Naive thymus-derived CD4-positive, alpha-beta T cell (primary cell): ENCODE measurements at regions not wholly inside any gene's neighbourhood (a gene's known extent, or its start where the extent isn't known, plus 50 kb on each side); places are given as distances from the start of the nearest gene placed in this dataset.

ENCODE experiments used
- ATAC-seq: fragments of 150-1000 bp; cut with Tn5 transposase; 2 replicates; pipeline ENCODE4 v1.10.0; 2021; ENCODE audit warnings: mild to moderate bottlenecking, moderate library complexity
- CTCF ChIA-PET: fragments of 350-600 bp; sonication (Branson Sonifier 250); formaldehyde crosslinking; loops from one replicate; lab custom pipeline; 2021; ENCODE audit warnings: antibody characterized with exemption; lab: Charles Lee
- POLR2A ChIA-PET: fragments of 350-600 bp; sonication (Branson Sonifier 250); formaldehyde crosslinking; loops from one replicate; lab custom pipeline; 2021; ENCODE audit warnings: antibody characterized with exemption, inconsistent platforms; lab: Charles Lee
- DNase-seq, 9 donors: peaks; one replicate each; pipeline versions ENCODE4 v3.0.0 to v3.0.0-alpha.2; 2020 to 2022; ENCODE audit warnings: mixed read lengths in 1 of 9
- H3K27ac ChIP-seq: one replicate; pipeline ENCODE4 v1.7.0; 2013; ENCODE audit warnings: mild to moderate bottlenecking, low read depth, low read length, moderate library complexity
- H3K27me3 ChIP-seq, 2 donors: one replicate each; pipeline ENCODE4 v1.7.0; 2013; ENCODE audit warnings: low read length in 2 of 2, mild to moderate bottlenecking in 2 of 2, moderate library complexity in 2 of 2; ENCODE audit not compliant: control insufficient read depth in 2 of 2, insufficient read depth in 2 of 2
- H3K36me3 ChIP-seq, 3 experiments: 1 replicate in 2 of 3; 2 replicates in 1 of 3; pipeline ENCODE4 v1.7.0; 2013; ENCODE audit warnings: low read length in 3 of 3, mild to moderate bottlenecking in 3 of 3, moderate library complexity in 1 of 3; ENCODE audit not compliant: insufficient read depth in 3 of 3, control insufficient read depth in 2 of 3
- H3K4me1 ChIP-seq, 2 donors: one replicate each; pipeline ENCODE4 v1.7.0; 2013; ENCODE audit warnings: low read length in 2 of 2, mild to moderate bottlenecking in 2 of 2, moderate library complexity in 1 of 2; ENCODE audit not compliant: control insufficient read depth in 2 of 2, insufficient read depth in 2 of 2
- H3K4me3 ChIP-seq: 2 replicates; pipeline ENCODE4 v1.7.0; 2013; ENCODE audit warnings: mild to moderate bottlenecking, low read length
- H3K9me3 ChIP-seq, 3 experiments: 1 replicate in 2 of 3; 2 replicates in 1 of 3; pipeline ENCODE4 v1.7.0; 2013; ENCODE audit warnings: low read length in 3 of 3; ENCODE audit not compliant: control insufficient read depth in 2 of 3
- H3K27ac Mint-ChIP-seq, 9 donors: one replicate each; pipeline ENCODE4 v1.8.0; 2020 to 2022; ENCODE audit warnings: mixed read lengths in 9 of 9, mild to moderate bottlenecking in 8 of 9, moderate library complexity in 5 of 9, inconsistent platforms in 2 of 9
- H3K27me3 Mint-ChIP-seq, 5 donors: one replicate each; pipeline ENCODE4 v1.8.0; 2021 to 2022; ENCODE audit warnings: mixed read lengths in 5 of 5, mild to moderate bottlenecking in 1 of 5
- H3K36me3 Mint-ChIP-seq, 5 donors: one replicate each; pipeline ENCODE4 v1.8.0; 2020 to 2022; ENCODE audit warnings: mixed read lengths in 5 of 5, mild to moderate bottlenecking in 3 of 5, inconsistent platforms in 1 of 5
- H3K4me1 Mint-ChIP-seq, 7 donors: one replicate each; pipeline ENCODE4 v1.8.0; 2020 to 2022; ENCODE audit warnings: mixed read lengths in 7 of 7, mild to moderate bottlenecking in 3 of 7, inconsistent platforms in 1 of 7
- H3K4me3 Mint-ChIP-seq, 10 donors: one replicate each; pipeline ENCODE4 v1.8.0; 2020 to 2022; ENCODE audit warnings: mild to moderate bottlenecking in 10 of 10, mixed read lengths in 10 of 10, moderate library complexity in 6 of 10, inconsistent platforms in 2 of 10
- H3K9me3 Mint-ChIP-seq, 11 donors: one replicate each; pipeline ENCODE4 v1.8.0; 2020 to 2022; ENCODE audit warnings: mixed read lengths in 11 of 11, mild to moderate bottlenecking in 4 of 11, inconsistent platforms in 1 of 11, moderate library complexity in 1 of 11
- intact Hi-C, 2 donors: fragments of 100-400 bp; cut with micrococcal nuclease; formaldehyde crosslinking; loops; one replicate each; pipeline ENCODE4 v1.15.1; 2023

DNA sequence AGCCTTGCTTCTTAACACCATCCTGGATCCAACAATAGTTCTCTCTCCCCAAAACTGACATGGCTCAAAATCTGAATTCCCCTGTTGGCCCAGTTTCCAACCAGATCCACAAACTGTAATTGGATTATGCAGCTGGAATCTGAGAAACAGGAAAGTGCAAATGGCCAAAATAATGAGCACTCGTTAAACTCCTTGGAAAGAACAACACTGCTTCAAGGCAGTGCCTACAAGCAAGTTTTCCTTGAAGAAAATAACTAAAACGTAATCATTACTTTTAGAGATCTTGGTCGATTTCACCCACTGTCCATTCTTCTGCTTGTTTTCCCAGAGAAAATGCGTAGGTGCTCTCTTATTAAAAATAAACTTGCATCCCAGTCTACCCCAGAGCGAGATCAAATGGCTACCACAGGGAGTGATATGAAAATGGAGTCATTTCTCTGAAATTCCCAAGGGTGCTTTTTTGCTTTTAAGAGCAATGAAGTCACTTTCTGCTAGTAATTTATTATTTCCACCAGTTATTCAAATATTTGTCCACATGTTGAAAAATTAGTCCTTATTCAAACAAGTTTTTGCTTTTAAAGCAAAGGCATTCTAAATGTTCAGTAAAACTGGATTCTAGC, 264.2 kb downstream of the C1D start:
- H3K27me3 ChIP-seq: no peaks in the 10 kb centered on the region
- no peak overlapping the region for H3K27ac ChIP-seq
- Mint-ChIP-seq H3K4me1 (peaks cover 0 to 2% (median 0%) of the 10 kb centered on the region in 7 donors), H3K4me3 (no peak overlapping the region), H3K27ac (no peak overlapping the region), H3K9me3 (peaks cover 0 to 6% (median 2%) of the 10 kb centered on the region in 11 donors), H3K27me3 (peaks cover 0 to 26% (median 12%) of the 10 kb centered on the region in 5 donors), H3K36me3 (no peaks in the 10 kb centered on the region)
- no peaks in the 10 kb centered on the region for H3K36me3 ChIP-seq
- H3K4me1 ChIP-seq: no peaks in the 10 kb centered on the region
- intact Hi-C loops: no loop called here
- POLR2A ChIA-PET: no interaction called here
- ATAC-seq: no peak
- no peak for DNase-seq
- CTCF ChIA-PET: no interaction called here
- no peaks in the 10 kb centered on the region for H3K9me3 ChIP-seq
- H3K4me3 ChIP-seq: no peak overlapping the region

DNA sequence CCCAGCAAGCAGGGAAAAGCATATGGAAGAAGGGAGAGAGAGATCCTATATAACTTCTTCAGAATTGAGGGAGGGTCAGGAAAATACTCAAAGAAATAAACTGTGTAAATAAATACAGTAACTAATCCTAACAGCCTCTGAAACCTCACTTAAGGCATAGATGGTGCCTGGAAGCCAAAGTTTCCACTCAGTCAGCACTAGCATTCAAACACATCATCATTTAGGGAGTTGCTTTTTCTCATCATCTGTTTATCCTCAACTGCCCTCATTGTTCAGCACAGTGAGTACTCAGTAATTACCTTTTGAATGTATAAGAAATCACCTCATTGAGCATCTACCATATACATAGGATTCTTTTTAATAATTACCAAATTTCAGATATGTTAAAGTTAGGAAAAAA, 262.9 kb downstream of the C1D start:
- Histone ChIP-seq H3K36me3 (no peaks in the 10 kb centered on the region), H3K27ac (no peak overlapping the region), H3K27me3 (no peaks in the 10 kb centered on the region), H3K4me3 (no peak overlapping the region), H3K4me1 (no peaks in the 10 kb centered on the region), H3K9me3 (no peaks in the 10 kb centered on the region)
- H3K9me3 Mint-ChIP-seq: peaks cover 0 to 7% (median 3%) of the 10 kb centered on the region in 11 donors
- peaks cover 0 to 26% (median 17%) of the 10 kb centered on the region in 5 donors for H3K27me3 Mint-ChIP-seq
- no peak overlapping the region for H3K27ac Mint-ChIP-seq
- H3K4me3 Mint-ChIP-seq: no peak overlapping the region
- CTCF ChIA-PET: no interaction called here
- ATAC-seq: no peak
- peaks cover 0 to 2% (median 0%) of the 10 kb centered on the region in 7 donors for H3K4me1 Mint-ChIP-seq
- no peaks in the 10 kb centered on the region for H3K36me3 Mint-ChIP-seq
- DNase-seq: no peak
- intact Hi-C loops: no loop called here
- POLR2A ChIA-PET: no interaction called here

DNA sequence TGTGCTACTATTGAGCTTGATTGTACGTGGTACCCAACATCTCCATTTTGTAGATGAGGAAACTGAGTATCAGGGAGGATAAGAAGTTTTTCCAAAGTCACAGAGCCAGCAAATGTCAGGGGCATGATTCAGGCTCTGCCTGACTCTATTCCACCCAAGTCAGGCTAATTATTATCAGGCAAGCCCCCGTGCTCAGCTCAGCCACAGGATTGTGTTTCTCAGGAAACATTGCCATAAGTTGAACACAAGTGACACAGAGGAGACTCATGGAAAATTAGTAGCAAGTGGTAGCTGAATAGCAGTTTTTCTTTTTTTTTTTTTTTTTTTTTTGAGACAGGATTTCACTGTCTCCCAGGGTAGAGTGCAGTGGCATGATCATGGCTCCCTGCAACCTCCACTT, 260.5 kb downstream of the C1D start:
- Mint-ChIP-seq H3K27me3 (peaks cover 0 to 17% (median 8%) of the 10 kb centered on the region in 5 donors), H3K9me3 (peaks cover 0 to 12% (median 4%) of the 10 kb centered on the region in 11 donors), H3K4me1 (no peaks in the 10 kb centered on the region), H3K27ac (no peak overlapping the region), H3K4me3 (no peak overlapping the region), H3K36me3 (no peaks in the 10 kb centered on the region)
- ATAC-seq (no peak), DNase-seq (no peak)
- H3K27ac ChIP-seq: no peak overlapping the region
- POLR2A ChIA-PET: no interaction called here
- no peaks in the 10 kb centered on the region for H3K36me3 ChIP-seq
- intact Hi-C loops: no loop called here
- no peaks in the 10 kb centered on the region for H3K9me3 ChIP-seq
- no peaks in the 10 kb centered on the region for H3K4me1 ChIP-seq
- H3K4me3 ChIP-seq: no peak overlapping the region
- CTCF ChIA-PET: no interaction called here
- no peaks in the 10 kb centered on the region for H3K27me3 ChIP-seq

DNA sequence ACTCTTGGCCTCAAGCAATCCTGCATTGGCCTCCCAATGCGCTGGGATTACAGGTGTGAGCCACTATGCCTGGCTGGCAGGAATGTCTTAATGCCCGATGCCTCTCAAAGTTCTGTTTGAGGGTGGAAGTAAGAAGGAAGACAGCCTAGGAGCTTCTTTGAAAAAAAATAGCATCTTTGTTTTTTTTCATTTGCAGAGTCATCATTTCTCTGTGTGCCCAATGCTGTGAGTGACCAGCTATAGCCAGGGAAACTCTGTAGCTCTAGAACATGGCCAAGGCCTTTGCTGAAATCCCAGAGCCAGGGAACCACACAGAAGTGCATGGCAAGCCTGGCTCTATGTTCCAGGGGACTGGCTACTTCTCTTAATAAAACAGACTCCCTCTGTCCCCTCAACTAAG, 260.0 kb downstream of the C1D start:
- DNase-seq: no peak
- intact Hi-C loops: no loop called here
- no peak overlapping the region for H3K4me3 Mint-ChIP-seq
- Histone ChIP-seq H3K36me3 (no peaks in the 10 kb centered on the region), H3K4me1 (no peaks in the 10 kb centered on the region), H3K27me3 (no peaks in the 10 kb centered on the region), H3K4me3 (no peak overlapping the region), H3K9me3 (no peaks in the 10 kb centered on the region), H3K27ac (no peak overlapping the region)
- peaks cover 0 to 2% (median 0%) of the 10 kb centered on the region in 7 donors for H3K4me1 Mint-ChIP-seq
- ChIA-PET CTCF (no interaction called here), POLR2A (no interaction called here)
- peaks cover 2 to 16% (median 4%) of the 10 kb centered on the region in 11 donors for H3K9me3 Mint-ChIP-seq
- H3K36me3 Mint-ChIP-seq: peaks cover 0 to under 1% (median 0%) of the 10 kb centered on the region in 5 donors
- peaks cover 0 to 17% (median 8%) of the 10 kb centered on the region in 5 donors for H3K27me3 Mint-ChIP-seq
- no peak for ATAC-seq
- H3K27ac Mint-ChIP-seq: no peak overlapping the region

DNA sequence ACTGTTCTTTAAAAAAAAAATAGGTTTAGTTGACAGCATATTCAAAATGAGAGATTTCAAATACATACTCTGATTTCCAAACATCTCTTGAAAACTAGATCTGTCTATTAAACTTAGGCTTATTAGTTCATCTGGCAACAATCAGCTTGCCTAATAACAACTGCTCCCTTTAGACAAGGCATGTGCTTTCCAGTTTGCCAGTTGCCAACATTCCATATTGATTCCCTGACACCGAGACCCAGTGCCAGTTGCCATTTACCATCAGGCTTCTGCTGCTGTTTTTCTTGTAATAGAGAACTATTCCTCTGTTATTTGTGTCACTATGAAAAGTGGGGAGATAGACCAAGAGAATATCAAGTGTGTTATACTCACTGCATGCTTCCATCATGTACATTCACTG, 256.0 kb downstream of the C1D start:
- intact Hi-C loops: no loop called here
- H3K36me3 ChIP-seq: no peaks in the 10 kb centered on the region
- peaks cover 0 to 7% (median 0%) of the 10 kb centered on the region in 5 donors for H3K36me3 Mint-ChIP-seq
- ChIA-PET CTCF (no interaction called here), POLR2A (no interaction called here)
- no peak overlapping the region for H3K27ac ChIP-seq
- no peak overlapping the region for H3K4me3 ChIP-seq
- peaks cover 0 to 20% (median 17%) of the 10 kb centered on the region in 5 donors for H3K27me3 Mint-ChIP-seq
- H3K9me3 ChIP-seq: no peaks in the 10 kb centered on the region
- ATAC-seq (no peak), DNase-seq (no peak)
- no peak overlapping the region for H3K4me3 Mint-ChIP-seq
- H3K4me1 ChIP-seq: no peaks in the 10 kb centered on the region
- H3K27ac Mint-ChIP-seq: no peak overlapping the region
- peaks cover 6 to 43% (median 15%) of the 10 kb centered on the region in 11 donors for H3K9me3 Mint-ChIP-seq
- H3K4me1 Mint-ChIP-seq: peaks cover 0 to 3% (median 0%) of the 10 kb centered on the region in 7 donors
- no peaks in the 10 kb centered on the region for H3K27me3 ChIP-seq

DNA sequence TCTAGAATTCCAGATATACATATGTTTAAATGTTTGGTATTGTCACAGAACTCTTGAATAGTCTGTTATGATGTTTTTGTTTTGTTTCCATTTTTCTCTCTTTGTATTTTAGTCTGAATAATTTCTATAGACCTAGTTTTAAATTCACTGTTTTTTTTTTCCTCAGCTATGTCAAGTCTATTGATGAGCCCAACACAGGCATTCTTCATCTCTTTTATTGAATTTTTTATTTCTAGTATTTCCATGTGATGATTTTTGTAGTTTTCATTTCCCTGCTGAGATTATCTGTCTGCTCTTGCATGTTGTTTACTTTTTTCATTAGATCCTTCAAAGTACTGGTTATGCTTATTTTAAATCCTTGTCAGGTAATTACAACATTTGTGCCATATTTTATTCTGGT, 254.7 kb downstream of the C1D start:
- intact Hi-C loops: no loop called here
- no peaks in the 10 kb centered on the region for H3K27me3 ChIP-seq
- Mint-ChIP-seq H3K27ac (no peak overlapping the region), H3K4me3 (no peak overlapping the region), H3K4me1 (peaks cover 0 to 3% (median 0%) of the 10 kb centered on the region in 7 donors), H3K27me3 (peaks cover 0 to 27% (median 18%) of the 10 kb centered on the region in 5 donors), H3K36me3 (peaks cover 0 to 7% (median 0%) of the 10 kb centered on the region in 5 donors), H3K9me3 (peaks cover 7 to 49% (median 15%) of the 10 kb centered on the region in 11 donors)
- H3K4me1 ChIP-seq: no peaks in the 10 kb centered on the region
- DNase-seq: no peak
- POLR2A ChIA-PET: no interaction called here
- CTCF ChIA-PET: no interaction called here
- H3K4me3 ChIP-seq: no peak overlapping the region
- H3K36me3 ChIP-seq: no peaks in the 10 kb centered on the region
- no peak overlapping the region for H3K27ac ChIP-seq
- H3K9me3 ChIP-seq: no peaks in the 10 kb centered on the region
- no peak for ATAC-seq

DNA sequence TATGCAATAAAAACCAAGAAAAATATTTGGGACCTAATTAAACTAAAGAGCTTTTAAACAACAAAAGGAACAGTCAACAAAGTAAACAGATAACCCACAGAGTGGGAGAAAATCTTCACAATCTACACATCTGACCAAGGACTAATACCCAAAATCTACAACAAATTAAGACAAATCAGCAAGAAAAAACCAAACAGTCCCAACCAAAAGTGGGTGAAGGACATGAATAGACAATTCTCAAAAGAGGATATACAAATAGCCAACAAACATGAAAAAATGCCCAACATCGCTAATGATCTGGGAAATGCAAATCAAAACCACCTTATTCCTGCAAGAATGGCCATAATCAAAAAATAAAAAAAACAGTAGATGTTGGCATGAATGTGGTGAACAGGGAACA, 250.1 kb downstream of the C1D start:
- Mint-ChIP-seq H3K9me3 (peaks cover 5 to 34% (median 15%) of the 10 kb centered on the region in 11 donors), H3K27me3 (peaks cover 0 to 32% (median 17%) of the 10 kb centered on the region in 5 donors), H3K4me3 (no peak overlapping the region), H3K36me3 (peaks cover 0 to 7% (median 0%) of the 10 kb centered on the region in 5 donors), H3K27ac (no peak overlapping the region), H3K4me1 (peaks cover 0 to 3% (median 0%) of the 10 kb centered on the region in 7 donors)
- intact Hi-C loops: no loop called here
- DNase-seq (no peak), ATAC-seq (no peak)
- H3K4me1 ChIP-seq: no peaks in the 10 kb centered on the region
- no peaks in the 10 kb centered on the region for H3K9me3 ChIP-seq
- no peaks in the 10 kb centered on the region for H3K27me3 ChIP-seq
- ChIA-PET CTCF (no interaction called here), POLR2A (no interaction called here)
- no peaks in the 10 kb centered on the region for H3K36me3 ChIP-seq
- no peak overlapping the region for H3K4me3 ChIP-seq
- no peak overlapping the region for H3K27ac ChIP-seq
